OCI-LY1 (cell line): ENCODE measurements at regions not wholly inside any gene's neighbourhood (a gene's known extent, or its start where the extent isn't known, plus 50 kb on each side); places are given as distances from the start of the nearest gene placed in this dataset.

Experiments
- CTCF ChIP-seq: fragments of 200-600 bp; sonication (generic), shearing (Covaris generic); IDR thresholded peaks from 2 replicates; pipeline ENCODE4 v1.5.1; 2017; ENCODE audit warnings: mild to moderate bottlenecking, antibody characterized with exemption, low read length, moderate library complexity, mixed read lengths
- EZH2 ChIP-seq: fragments of 200-600 bp; sonication (generic), shearing (Covaris generic); IDR thresholded peaks from 2 replicates; pipeline ENCODE4 v1.8.0; 2017; ENCODE audit warnings: borderline replicate concordance, mixed run types, mild to moderate bottlenecking, antibody characterized with exemption, low read length, moderate library complexity, mixed read lengths

GRCh38 chr16:85541181-85541580, 71.9 kb upstream of the GSE1 start:
- no peak for TF ChIP-seq CTCF
- TF ChIP-seq EZH2 = no peak
